ENCODE measurements at regions not wholly inside any gene's neighbourhood (a gene's known extent, or its start where the extent isn't known, plus 50 kb on each side); places are given as distances from the start of the nearest gene placed in this dataset.

- H3K9me3 ChIP-seq (replicated peaks; ENCODE audit: control insufficient read depth, insufficient read depth, low read depth, low read length), result no peaks in the 10 kb centered on the region
- no peaks in the 10 kb centered on the region for H3K36me3 ChIP-seq (ENCODE audit: control insufficient read depth, insufficient read depth, low read length)
- H3K4me1 ChIP-seq (replicated peaks in 1 of 2; ENCODE audit: control insufficient read depth in 2 of 2, insufficient read depth in 2 of 2, low read length in 2 of 2), result no peaks in the 10 kb centered on the region
- ChIA-PET CTCF (ENCODE audit: low intra/inter-chr PET ratio) (no interaction called here), POLR2A (no interaction called here)
- WGBS (ENCODE audit: insufficient coverage, low coverage, missing lambda C conversion rate), result 1% methylated on average over 6 of the region's 6 CpGs
- H3K4me3 ChIP-seq, result no peak overlapping the region
- no peak overlapping the region for H2AFZ ChIP-seq (ENCODE audit: low read depth, low read length)
- no peak overlapping the region for H3K4me2 ChIP-seq (ENCODE audit: insufficient read depth, low read length)
- H3K79me2 ChIP-seq (ENCODE audit: control insufficient read depth, insufficient read depth, low read length), result no peaks in the 10 kb centered on the region
- no peak overlapping the region for H3K27ac ChIP-seq (ENCODE audit: extremely low read depth, low read depth, low read length)
- DNase-seq (ENCODE audit: extremely low read depth in 1 of 4, low spot score in 3 of 4) (no peak), ATAC-seq (no peak), FAIRE-seq (no peak)
- intact Hi-C loops (cut with micrococcal nuclease), result no loop called here
- no peaks in the 10 kb centered on the region for H4K20me1 ChIP-seq (replicated peaks; ENCODE audit: control insufficient read depth, insufficient read depth, low read length)
- TF ChIP-seq BRF1 (IDR thresholded peaks at IDR 0.05; ENCODE audit: borderline replicate concordance, extremely low read depth, insufficient read length) (no peak), CBFA2T3 (IDR thresholded peaks at IDR 0.05) (no peak), NCOA2 (IDR thresholded peaks at IDR 0.05; ENCODE audit: partially characterized antibody in 2 of 2) (no peak), MAFG (tag; conservative IDR thresholded peaks at IDR 0.05) (no peak), RAD21 (CRISPR knock-in tag; conservative IDR thresholded peaks at IDR 0.05 in 1 of 2, IDR thresholded peaks at IDR 0.05 in 1 of 2) (no peak), DNMT1 (IDR thresholded peaks at IDR 0.05) (no peak), BCOR (IDR thresholded peaks at IDR 0.05) (no peak), GABPB1 (CRISPR knock-in tag; IDR thresholded peaks at IDR 0.05) (no peak), HMBOX1 (IDR thresholded peaks at IDR 0.05) (no peak)
- TF ChIP-seq, protein P1, sequence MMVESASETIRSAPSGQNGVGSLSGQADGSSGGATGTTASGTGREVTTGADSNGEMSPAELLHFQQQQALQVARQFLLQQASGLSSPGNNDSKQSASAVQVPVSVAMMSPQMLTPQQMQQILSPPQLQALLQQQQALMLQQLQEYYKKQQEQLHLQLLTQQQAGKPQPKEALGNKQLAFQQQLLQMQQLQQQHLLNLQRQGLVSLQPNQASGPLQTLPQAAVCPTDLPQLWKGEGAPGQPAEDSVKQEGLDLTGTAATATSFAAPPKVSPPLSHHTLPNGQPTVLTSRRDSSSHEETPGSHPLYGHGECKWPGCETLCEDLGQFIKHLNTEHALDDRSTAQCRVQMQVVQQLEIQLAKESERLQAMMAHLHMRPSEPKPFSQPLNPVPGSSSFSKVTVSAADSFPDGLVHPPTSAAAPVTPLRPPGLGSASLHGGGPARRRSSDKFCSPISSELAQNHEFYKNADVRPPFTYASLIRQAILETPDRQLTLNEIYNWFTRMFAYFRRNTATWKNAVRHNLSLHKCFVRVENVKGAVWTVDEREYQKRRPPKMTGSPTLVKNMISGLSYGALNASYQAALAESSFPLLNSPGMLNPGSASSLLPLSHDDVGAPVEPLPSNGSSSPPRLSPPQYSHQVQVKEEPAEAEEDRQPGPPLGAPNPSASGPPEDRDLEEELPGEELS (CRISPR knock-in tag; IDR thresholded peaks at IDR 0.05; ENCODE audit: borderline replicate concordance), result no peak
- H3K27me3 ChIP-seq (ENCODE audit: control insufficient read depth in 2 of 2, insufficient read depth in 2 of 2, low read length in 2 of 2), result no peaks in the 10 kb centered on the region
- in situ Hi-C loops (cut with MboI), result no loop called here
- BruUV-seq (replicated peaks), result no TSS peak
- no peak overlapping the region for H3K9ac ChIP-seq (ENCODE audit: insufficient read depth in 1 of 2, low read depth in 2 of 2, low read length in 2 of 2)
- no peaks in the 10 kb centered on the region for H3K9me1 ChIP-seq (ENCODE audit: control insufficient read depth, insufficient read depth, low read length)
Measured at GRCh38 chr14:80110721-80111120, 100.6 kb downstream of the DIO2 start.
